HG02885 (cell line): ENCODE measurements at regions not wholly inside any gene's neighbourhood (a gene's known extent, or its start where the extent isn't known, plus 50 kb on each side); places are given as distances from the start of the nearest gene placed in this dataset.
A peak's percentile ranks its signal among the peaks of the same experiment; 100 is the strongest.

Experiments
- ATAC-seq: cut with Tn5 transposase; IDR thresholded peaks from one replicate; pipeline ENCODE4 v1.9.1; 2021; ENCODE audit warnings: mild to moderate bottlenecking; ENCODE audit not compliant: unreplicated experiment, poor library complexity

GRCh38 chr2:88832311-88832991 is 141.0 kb downstream of the RPIA start:
- peak; percentile 50 for ATAC-seq

GRCh38 chr2:88832992-88833389 is 141.5 kb downstream of the RPIA start:
- ATAC-seq: no peak

GRCh38 chr2:88834376-88834775 is 142.9 kb downstream of the RPIA start:
- no peak for ATAC-seq

GRCh38 chr2:88834866-88835265 is 143.4 kb downstream of the RPIA start:
- no peak for ATAC-seq

GRCh38 chr2:88835726-88836125 is 144.3 kb downstream of the RPIA start:
- ATAC-seq: no peak

GRCh38 chr2:88836351-88836750 is 144.9 kb downstream of the RPIA start:
- ATAC-seq: no peak

- ATAC-seq: no peak
Measured at GRCh38 chr2:88837511-88838160, 146.2 kb downstream of the RPIA start.

GRCh38 chr2:88838165-88838635 is 146.7 kb downstream of the RPIA start:
- peak; percentile 84 for ATAC-seq

- no peak for ATAC-seq
Measured at GRCh38 chr2:88841224-88841929, 149.9 kb downstream of the RPIA start.

- ATAC-seq: no peak
Measured at GRCh38 chr2:88842656-88843460, 151.4 kb downstream of the RPIA start.

GRCh38 chr2:88843651-88844050 is 152.2 kb downstream of the RPIA start:
- no peak for ATAC-seq

GRCh38 chr2:88844960-88845359 is 153.5 kb downstream of the RPIA start:
- no peak for ATAC-seq

- ATAC-seq: peak; percentile 91
Measured at GRCh38 chr2:88845772-88846661, 154.5 kb downstream of the RPIA start.

GRCh38 chr2:88852753-88853402 is 161.4 kb downstream of the RPIA start:
- ATAC-seq: no peak

GRCh38 chr2:88853403-88853790 is 161.9 kb downstream of the RPIA start:
- ATAC-seq: no peak

GRCh38 chr2:88854528-88854927 is 163.1 kb downstream of the RPIA start:
- ATAC-seq: no peak

- ATAC-seq: peak; percentile 51
Measured at GRCh38 chr2:88855620-88856408, 164.3 kb downstream of the RPIA start.

- ATAC-seq: peak; percentile 20
Measured at GRCh38 chr2:88856409-88857135, 165.1 kb downstream of the RPIA start.
